H9 (cell line): ENCODE measurements at regions not wholly inside any gene's neighbourhood (a gene's known extent, or its start where the extent isn't known, plus 50 kb on each side); places are given as distances from the start of the nearest gene placed in this dataset.

Experiments used
- DNase-seq: peaks from one replicate; pipeline ENCODE4 v3.0.0-alpha.2; 2017
- H2AFZ ChIP-seq: one replicate; pipeline ENCODE4 v1.6.1; 2013; ENCODE audit warnings: mild to moderate bottlenecking, low read length, control low read depth, moderate library complexity
- H2AK5ac ChIP-seq: 2 replicates; pipeline ENCODE4 v1.6.1; 2013; ENCODE audit warnings: low read length, control low read depth, mixed read lengths; ENCODE audit not compliant: insufficient read length
- H2BK120ac ChIP-seq: one replicate; pipeline ENCODE4 v1.6.1; 2013; ENCODE audit warnings: low read depth, mild to moderate bottlenecking, low read length, control low read depth, inconsistent platforms; ENCODE audit not compliant: poor library complexity, severe bottlenecking
- H2BK12ac ChIP-seq: 2 replicates; pipeline ENCODE4 v1.6.1; 2013; ENCODE audit warnings: low read length, control low read depth, mixed read lengths, low read depth; ENCODE audit not compliant: insufficient read length
- H2BK15ac ChIP-seq: 2 replicates; pipeline ENCODE4 v1.6.1; 2013; ENCODE audit warnings: low read depth, low read length, control low read depth
- H2BK20ac ChIP-seq: one replicate; pipeline ENCODE4 v1.6.1; 2013; ENCODE audit warnings: low read depth, mild to moderate bottlenecking, low read length, control low read depth, inconsistent platforms; ENCODE audit not compliant: poor library complexity, severe bottlenecking
- H2BK5ac ChIP-seq: 2 replicates; pipeline ENCODE4 v1.6.1; 2013; ENCODE audit warnings: low read length, control low read depth, mixed read lengths; ENCODE audit not compliant: insufficient read length
- H3K14ac ChIP-seq: 2 replicates; pipeline ENCODE4 v1.6.1; 2013; ENCODE audit warnings: low read length, control low read depth; ENCODE audit not compliant: insufficient read depth
- H3K18ac ChIP-seq: 2 replicates; pipeline ENCODE4 v1.6.1; 2013; ENCODE audit warnings: low read depth, mild to moderate bottlenecking, mixed read lengths, low read length, control low read depth; ENCODE audit not compliant: insufficient read length
- H3K23ac ChIP-seq: 2 replicates; pipeline ENCODE4 v1.6.1; 2013; ENCODE audit warnings: low read length, control low read depth, mixed read lengths, low read depth; ENCODE audit not compliant: insufficient read length
- H3K23me2 ChIP-seq: 2 replicates; pipeline ENCODE4 v1.6.1; 2013; ENCODE audit warnings: low read depth, mild to moderate bottlenecking, mixed read lengths, low read length, control low read depth; ENCODE audit not compliant: insufficient read length, poor library complexity, severe bottlenecking
- H3K27ac ChIP-seq: 2 replicates; pipeline ENCODE4 v1.5.1; 2013; ENCODE audit warnings: low read length, control low read depth, mixed read lengths, low read depth; ENCODE audit not compliant: insufficient read length
- H3K27me3 ChIP-seq: 2 replicates; pipeline ENCODE4 v1.6.1; 2013; ENCODE audit warnings: low read length, control low read depth, inconsistent platforms; ENCODE audit not compliant: insufficient read depth
- H3K4ac ChIP-seq: 2 replicates; pipeline ENCODE4 v1.6.1; 2013; ENCODE audit warnings: low read depth, mild to moderate bottlenecking, control low read depth, inconsistent platforms, low read length, moderate library complexity
- H3K4me1 ChIP-seq: 2 replicates; pipeline ENCODE4 v1.6.1; 2013; ENCODE audit warnings: low read length, control low read depth, inconsistent platforms; ENCODE audit not compliant: insufficient read depth
- H3K4me2 ChIP-seq: 2 replicates; pipeline ENCODE4 v1.6.1; 2013; ENCODE audit warnings: low read length, control low read depth, mixed read lengths; ENCODE audit not compliant: insufficient read length, insufficient read depth
- H3K56ac ChIP-seq: 2 replicates; pipeline ENCODE4 v1.6.1; 2013; ENCODE audit warnings: low read depth, mild to moderate bottlenecking, mixed read lengths, low read length, control low read depth; ENCODE audit not compliant: insufficient read length
- H3K79me1 ChIP-seq: 2 replicates; pipeline ENCODE4 v1.6.1; 2013; ENCODE audit warnings: low read depth, mild to moderate bottlenecking, moderate library complexity, low read length, control low read depth, inconsistent platforms; ENCODE audit not compliant: insufficient read depth, poor library complexity, severe bottlenecking
- H3K79me2 ChIP-seq: 2 replicates; pipeline ENCODE4 v1.6.1; 2013; ENCODE audit warnings: low read length, control low read depth, inconsistent platforms; ENCODE audit not compliant: insufficient read depth
- H3K9ac ChIP-seq: 2 replicates; pipeline ENCODE4 v1.6.1; 2013; ENCODE audit warnings: low read length, control low read depth, mixed read lengths; ENCODE audit not compliant: insufficient read length; ENCODE audit errors: extremely low read depth
- H3K9me3 ChIP-seq: one replicate; pipeline ENCODE4 v1.6.1; 2013; ENCODE audit warnings: low read depth, low read length, inconsistent platforms; ENCODE audit not compliant: control insufficient read depth
- H3T11ph ChIP-seq: one replicate; pipeline ENCODE4 v1.6.1; 2013; ENCODE audit warnings: mild to moderate bottlenecking, low read length, control low read depth, inconsistent platforms
- H4K20me1 ChIP-seq: one replicate; pipeline ENCODE4 v1.6.1; 2013; ENCODE audit not compliant: control insufficient read depth, insufficient read length, insufficient read depth
- H4K5ac ChIP-seq: 2 replicates; pipeline ENCODE4 v1.6.1; 2013; ENCODE audit warnings: low read depth, mild to moderate bottlenecking, mixed read lengths, low read length, control low read depth; ENCODE audit not compliant: insufficient read length
- H4K8ac ChIP-seq: replicated peaks from 2 replicates; pipeline ENCODE4 v1.6.1; 2013; ENCODE audit warnings: low read length, control low read depth, mixed read lengths, low read depth; ENCODE audit not compliant: insufficient read length
- H4K91ac ChIP-seq: 2 replicates; pipeline ENCODE4 v1.6.1; 2013; ENCODE audit warnings: low read depth, mild to moderate bottlenecking, moderate library complexity, mixed read lengths, low read length, control low read depth; ENCODE audit not compliant: insufficient read length
- H3K27ac Mint-ChIP-seq, 3 experiments: 2 replicates in 2 of 3; 3 replicates in 1 of 3; pipeline ENCODE4 v1.8.0; 2020 to 2021; ENCODE audit warnings: mixed read lengths in 3 of 3, mild to moderate bottlenecking in 1 of 3, moderate library complexity in 1 of 3
- H3K27me3 Mint-ChIP-seq: 2 replicates; pipeline ENCODE4 v1.8.0; 2021; ENCODE audit warnings: low read depth, mild to moderate bottlenecking, moderate library complexity, mixed read lengths
- H3K36me3 Mint-ChIP-seq, 3 experiments: 2 replicates in 2 of 3; 3 replicates in 1 of 3; pipeline ENCODE4 v1.8.0; 2020 to 2021; ENCODE audit warnings: low read depth in 3 of 3, mixed read lengths in 3 of 3; ENCODE audit not compliant: insufficient read depth in 1 of 3
- H3K4me1 Mint-ChIP-seq, 2 experiments: 2 replicates each; pipeline ENCODE4 v1.8.0; 2020; ENCODE audit warnings: mixed read lengths in 2 of 2
- H3K4me3 Mint-ChIP-seq, 2 experiments: 2 replicates in 1 of 2; 3 replicates in 1 of 2; pipeline ENCODE4 v1.8.0; 2020 to 2021; ENCODE audit warnings: mild to moderate bottlenecking in 2 of 2, mixed read lengths in 2 of 2, moderate library complexity in 1 of 2
- H3K9me3 Mint-ChIP-seq, 2 experiments: 2 replicates in 1 of 2; 3 replicates in 1 of 2; pipeline ENCODE4 v1.8.0; 2020; ENCODE audit warnings: mild to moderate bottlenecking in 2 of 2, mixed read lengths in 2 of 2, moderate library complexity in 1 of 2
- CTCF ChIP-seq: fragments of 200-600 bp; sonication (generic); conservative IDR thresholded peaks from 3 replicates; pipeline ENCODE4 v1.8.0; 2021; ENCODE audit warnings: antibody characterized with exemption, mild to moderate bottlenecking
- WGBS: extraction: QIAGEN DNeasy Blood & Tissue Kit; methylation state at CpG from one replicate; pipeline ENCODE4 v1.1.7; 2013; ENCODE audit warnings: missing lambda C conversion rate, low lambda C conversion rate, mixed read lengths; ENCODE audit not compliant: insufficient read length; ENCODE audit errors: extremely low coverage; 5-methylcytosine and 5-hydroxymethylcytosine counted together

- Histone ChIP-seq H3K14ac (no peak overlapping the region), H3K9me3 (no peaks in the 10 kb centered on the region), H3K9ac (no peak overlapping the region), H3K4me1 (peaks cover 7% of the 10 kb centered on the region; the same call in 1 of the 2 replicates), H4K20me1 (no peaks in the 10 kb centered on the region), H3K27me3 (no peaks in the 10 kb centered on the region), H2BK20ac (no peak overlapping the region), H3K18ac (no peak overlapping the region), H3K23me2 (no peaks in the 10 kb centered on the region), H4K8ac (no peak overlapping the region), H3K4ac (no peak overlapping the region), H2BK12ac (no peak overlapping the region), H2AFZ (no peak overlapping the region), H2BK120ac (no peak overlapping the region), H4K5ac (no peak overlapping the region), H3K4me2 (no peak overlapping the region), H3K79me1 (no peaks in the 10 kb centered on the region), H3K79me2 (no peaks in the 10 kb centered on the region), H3K56ac (no peak overlapping the region), H3K23ac (no peak overlapping the region), H2BK15ac (no peak overlapping the region), H3T11ph (no peak overlapping the region), H2BK5ac (no peak overlapping the region), H4K91ac (no peak overlapping the region), H2AK5ac (no peak overlapping the region), H3K27ac (no peak overlapping the region)
- Mint-ChIP-seq H3K27ac (peak overlapping the region in 2 of 3 experiments; percentile 17 to 21; a peak in 3 of 7 replicates), H3K27me3 (no peaks in the 10 kb centered on the region), H3K36me3 (no peaks in the 10 kb centered on the region), H3K9me3 (no peaks in the 10 kb centered on the region), H3K4me1 (peaks cover 25 to 34% of the 10 kb centered on the region in 2 experiments), H3K4me3 (no peak overlapping the region)
- no peak for TF ChIP-seq CTCF
- no peak for DNase-seq
- no CpG with 5 or more reads among the region's 4 CpGs for WGBS
Measured at GRCh38 chr5:91315701-91316100, 67.4 kb downstream of the ARRDC3 start.
